A673 (cell line): ENCODE measurements at regions not wholly inside any gene's neighbourhood (a gene's known extent, or its start where the extent isn't known, plus 50 kb on each side); places are given as distances from the start of the nearest gene placed in this dataset.

Experiments
- EZH2 ChIP-seq: fragments of 200-600 bp; sonication (generic); IDR thresholded peaks from 2 replicates; pipeline ENCODE4 v1.6.1; 2017; ENCODE audit warnings: borderline replicate concordance, low read depth, mild to moderate bottlenecking, mixed read lengths, antibody characterized with exemption, low read length; ENCODE audit not compliant: poor library complexity, severe bottlenecking
- TF ChIP-seq, protein P1 (sequence below): fragments of 300-800, 200-600 bp; sonication (generic); conservative IDR thresholded peaks from 2 replicates; pipeline ENCODE4 v1.5.1; 2017; ENCODE audit warnings: low read depth, mild to moderate bottlenecking, antibody characterized with exemption, low read length, moderate library complexity, mixed read lengths

DNA sequence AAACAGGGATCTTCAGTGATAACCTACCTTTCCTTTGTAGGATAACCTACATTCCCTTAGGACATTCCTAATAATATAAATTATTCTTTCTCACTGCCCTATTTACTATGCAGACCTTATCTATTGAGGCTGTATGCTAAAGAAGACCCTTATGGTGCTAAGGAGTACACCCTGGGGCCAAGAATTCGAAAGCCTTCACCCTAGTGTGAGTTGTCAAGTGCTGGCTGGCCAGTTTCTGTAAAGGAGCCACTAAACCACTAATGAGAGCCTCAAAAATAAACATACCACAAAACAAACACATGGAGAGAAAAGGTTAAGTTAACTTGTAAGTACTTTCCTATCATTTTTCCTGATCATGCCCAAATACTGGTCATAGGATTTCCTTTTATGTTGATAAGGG lies 315.0 kb upstream of the CAMK1G start:
- TF ChIP-seq, protein P1, sequence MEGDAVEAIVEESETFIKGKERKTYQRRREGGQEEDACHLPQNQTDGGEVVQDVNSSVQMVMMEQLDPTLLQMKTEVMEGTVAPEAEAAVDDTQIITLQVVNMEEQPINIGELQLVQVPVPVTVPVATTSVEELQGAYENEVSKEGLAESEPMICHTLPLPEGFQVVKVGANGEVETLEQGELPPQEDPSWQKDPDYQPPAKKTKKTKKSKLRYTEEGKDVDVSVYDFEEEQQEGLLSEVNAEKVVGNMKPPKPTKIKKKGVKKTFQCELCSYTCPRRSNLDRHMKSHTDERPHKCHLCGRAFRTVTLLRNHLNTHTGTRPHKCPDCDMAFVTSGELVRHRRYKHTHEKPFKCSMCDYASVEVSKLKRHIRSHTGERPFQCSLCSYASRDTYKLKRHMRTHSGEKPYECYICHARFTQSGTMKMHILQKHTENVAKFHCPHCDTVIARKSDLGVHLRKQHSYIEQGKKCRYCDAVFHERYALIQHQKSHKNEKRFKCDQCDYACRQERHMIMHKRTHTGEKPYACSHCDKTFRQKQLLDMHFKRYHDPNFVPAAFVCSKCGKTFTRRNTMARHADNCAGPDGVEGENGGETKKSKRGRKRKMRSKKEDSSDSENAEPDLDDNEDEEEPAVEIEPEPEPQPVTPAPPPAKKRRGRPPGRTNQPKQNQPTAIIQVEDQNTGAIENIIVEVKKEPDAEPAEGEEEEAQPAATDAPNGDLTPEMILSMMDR: no peak
- TF ChIP-seq EZH2: no peak
